Kidney (tissue), 13 donors: ENCODE measurements at regions not wholly inside any gene's neighbourhood (a gene's known extent, or its start where the extent isn't known, plus 50 kb on each side); places are given as distances from the start of the nearest gene placed in this dataset.
"Not testable (repeated sequence)": the region's sequence is repeated elsewhere in the genome, so short reads cannot be mapped to it uniquely, and the experiment has no call there.

Source experiments
- DNase-seq, 5 donors: peaks; one replicate each; pipeline ENCODE4 v3.0.0-alpha.2; 2013 to 2020
- FAIRE-seq: peaks from 2 replicates; lab custom pipeline; 2012; peaks lifted over from hg19 to GRCh38; lab: Jason Lieb, UNC
- H3K27ac ChIP-seq, 2 donors: one replicate each; pipeline ENCODE4 v1.7.0; 2013; ENCODE audit warnings: low read depth in 2 of 2, low read length in 2 of 2, inconsistent platforms in 1 of 2
- H3K27me3 ChIP-seq: one replicate; pipeline ENCODE4 v1.7.1; 2013; ENCODE audit warnings: low read length, inconsistent platforms; ENCODE audit not compliant: control insufficient read depth, insufficient read depth
- H3K36me3 ChIP-seq, 3 donors: one replicate each; pipeline versions ENCODE4 v1.7.0 to v1.7.1; 2013; ENCODE audit warnings: low read length in 3 of 3, control low read depth in 1 of 3, inconsistent platforms in 1 of 3; ENCODE audit not compliant: insufficient read depth in 3 of 3, control insufficient read depth in 2 of 3
- H3K4me1 ChIP-seq, 3 donors: one replicate each; pipeline versions ENCODE4 v1.7.0 to v1.7.1; 2013; ENCODE audit warnings: low read length in 3 of 3, inconsistent platforms in 1 of 3, low read depth in 1 of 3; ENCODE audit not compliant: control insufficient read depth in 2 of 3, insufficient read depth in 2 of 3
- H3K4me3 ChIP-seq, 3 donors: one replicate each; pipeline versions ENCODE4 v1.7.0 to v1.8.1; 2013; ENCODE audit warnings: low read length in 3 of 3, control low read depth in 1 of 3, inconsistent platforms in 1 of 3
- H3K9ac ChIP-seq, 3 donors: one replicate each; pipeline versions ENCODE4 v1.7.0 to v1.7.1; 2013; ENCODE audit warnings: low read length in 3 of 3, control low read depth in 1 of 3, inconsistent platforms in 1 of 3
- H3K9me3 ChIP-seq, 3 donors: one replicate each; pipeline versions ENCODE4 v1.7.0 to v1.7.1; 2013; ENCODE audit warnings: low read length in 3 of 3, control low read depth in 1 of 3, inconsistent platforms in 1 of 3; ENCODE audit not compliant: control insufficient read depth in 2 of 3, insufficient read depth in 1 of 3
- intact Hi-C: fragments of 100-400 bp; cut with DNase I; formaldehyde crosslinking; loops from one replicate; pipeline ENCODE4 v1.11.1; 2022
- TF ChIP-seq, protein P1 (sequence below): IDR thresholded peaks from 3 replicates; pipeline ENCODE4 v1.5.1; 2012; ENCODE audit warnings: mild to moderate bottlenecking, moderate library complexity, borderline replicate concordance; ENCODE audit not compliant: insufficient read depth; ENCODE audit errors: extremely low read depth
- donor health status: control.
- donor health status: control.
- donor health status: control.
- donor health status: control.
- donor health status: control.
- donor health status: DM: yes; HTN: yes; CAD: no.
- donor health status: Normal renal cell carcinoma (clear cell type).

DNA sequence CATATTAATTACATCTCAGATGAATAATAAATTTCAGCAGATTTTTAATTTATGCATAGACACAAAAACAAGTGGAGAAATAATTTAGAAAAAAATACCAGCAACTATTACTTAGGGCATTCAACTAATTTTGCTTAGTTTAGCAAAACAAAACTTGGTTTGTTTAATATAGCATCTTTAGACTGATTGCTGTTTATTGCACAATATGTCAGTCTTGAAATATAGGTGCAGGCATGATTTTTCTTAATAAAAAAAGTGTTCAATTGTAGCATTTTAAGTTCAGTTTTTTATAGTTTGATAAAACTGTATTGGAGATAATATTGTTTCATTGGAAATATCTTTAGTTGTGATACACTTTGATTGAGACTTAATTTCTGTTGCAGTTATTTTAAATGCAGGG lies 161.2 kb upstream of the KCNH8 start:
- H3K27ac ChIP-seq: no peak overlapping the region
- H3K36me3 ChIP-seq: no peaks in the 10 kb centered on the region
- no peaks in the 10 kb centered on the region for H3K4me1 ChIP-seq
- FAIRE-seq (no peak), DNase-seq (no peak)
- intact Hi-C loops: no loop called here
- H3K9me3 ChIP-seq: no peaks in the 10 kb centered on the region
- no peak overlapping the region for H3K4me3 ChIP-seq
- no peak overlapping the region for H3K9ac ChIP-seq
- TF ChIP-seq, protein P1, sequence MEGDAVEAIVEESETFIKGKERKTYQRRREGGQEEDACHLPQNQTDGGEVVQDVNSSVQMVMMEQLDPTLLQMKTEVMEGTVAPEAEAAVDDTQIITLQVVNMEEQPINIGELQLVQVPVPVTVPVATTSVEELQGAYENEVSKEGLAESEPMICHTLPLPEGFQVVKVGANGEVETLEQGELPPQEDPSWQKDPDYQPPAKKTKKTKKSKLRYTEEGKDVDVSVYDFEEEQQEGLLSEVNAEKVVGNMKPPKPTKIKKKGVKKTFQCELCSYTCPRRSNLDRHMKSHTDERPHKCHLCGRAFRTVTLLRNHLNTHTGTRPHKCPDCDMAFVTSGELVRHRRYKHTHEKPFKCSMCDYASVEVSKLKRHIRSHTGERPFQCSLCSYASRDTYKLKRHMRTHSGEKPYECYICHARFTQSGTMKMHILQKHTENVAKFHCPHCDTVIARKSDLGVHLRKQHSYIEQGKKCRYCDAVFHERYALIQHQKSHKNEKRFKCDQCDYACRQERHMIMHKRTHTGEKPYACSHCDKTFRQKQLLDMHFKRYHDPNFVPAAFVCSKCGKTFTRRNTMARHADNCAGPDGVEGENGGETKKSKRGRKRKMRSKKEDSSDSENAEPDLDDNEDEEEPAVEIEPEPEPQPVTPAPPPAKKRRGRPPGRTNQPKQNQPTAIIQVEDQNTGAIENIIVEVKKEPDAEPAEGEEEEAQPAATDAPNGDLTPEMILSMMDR: no peak
- H3K27me3 ChIP-seq: no peaks in the 10 kb centered on the region

DNA sequence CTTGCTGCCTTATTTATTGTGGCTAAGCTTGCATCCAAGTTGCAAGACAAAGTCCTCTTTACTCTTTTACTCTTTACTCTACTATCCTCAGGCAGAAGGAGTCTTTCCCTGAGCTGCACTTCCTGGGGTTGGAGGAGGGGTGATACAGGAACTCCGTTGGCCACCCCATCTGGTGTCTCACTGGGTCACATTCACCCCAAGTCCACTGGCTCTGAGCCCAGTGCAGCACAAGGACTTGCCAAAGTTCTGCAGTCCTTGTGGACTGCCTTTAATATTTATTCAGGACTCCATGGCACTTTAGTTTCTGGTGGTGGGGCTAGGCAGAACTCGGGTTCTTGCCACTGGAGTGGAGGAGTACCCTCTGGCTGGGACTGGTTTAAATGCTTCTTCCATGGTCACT lies 165.4 kb upstream of the KCNH8 start:
- DNase-seq (no peak), FAIRE-seq (no peak)
- intact Hi-C loops: no loop called here
- Histone ChIP-seq H3K27ac (no peak overlapping the region), H3K4me1 (no peaks in the 10 kb centered on the region), H3K36me3 (no peaks in the 10 kb centered on the region), H3K9me3 (no peaks in the 10 kb centered on the region), H3K9ac (no peak overlapping the region), H3K4me3 (no peak overlapping the region), H3K27me3 (no peaks in the 10 kb centered on the region)
- TF ChIP-seq, protein P1: no peak

DNA sequence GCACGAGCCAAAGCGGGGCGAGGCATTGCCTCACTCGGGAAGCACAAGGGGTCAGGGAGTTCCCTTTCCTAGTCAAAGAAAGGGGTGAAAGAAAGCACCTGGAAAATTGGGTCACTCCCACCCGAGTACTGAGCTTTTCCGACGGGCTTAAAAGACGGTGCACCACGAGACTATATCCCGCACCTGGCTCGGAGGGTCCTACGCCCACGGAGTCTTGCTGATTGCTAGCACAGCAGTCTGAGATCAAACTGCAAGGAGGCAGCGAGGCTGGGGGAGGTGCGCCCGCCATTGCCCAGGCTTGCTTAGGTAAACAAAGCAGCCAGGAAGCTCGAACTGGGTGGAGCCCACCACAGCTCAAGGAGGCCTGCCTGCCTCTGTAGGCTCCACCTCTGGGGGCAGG lies 172.2 kb upstream of the KCNH8 start:
- DNase-seq: peak in 1 of 5 donors; percentile 37
- H3K9ac ChIP-seq, H3K27me3 ChIP-seq, H3K4me1 ChIP-seq, H3K4me3 ChIP-seq, H3K9me3 ChIP-seq, intact Hi-C loops, H3K36me3 ChIP-seq, FAIRE-seq, H3K27ac ChIP-seq: not testable (repeated sequence)

DNA sequence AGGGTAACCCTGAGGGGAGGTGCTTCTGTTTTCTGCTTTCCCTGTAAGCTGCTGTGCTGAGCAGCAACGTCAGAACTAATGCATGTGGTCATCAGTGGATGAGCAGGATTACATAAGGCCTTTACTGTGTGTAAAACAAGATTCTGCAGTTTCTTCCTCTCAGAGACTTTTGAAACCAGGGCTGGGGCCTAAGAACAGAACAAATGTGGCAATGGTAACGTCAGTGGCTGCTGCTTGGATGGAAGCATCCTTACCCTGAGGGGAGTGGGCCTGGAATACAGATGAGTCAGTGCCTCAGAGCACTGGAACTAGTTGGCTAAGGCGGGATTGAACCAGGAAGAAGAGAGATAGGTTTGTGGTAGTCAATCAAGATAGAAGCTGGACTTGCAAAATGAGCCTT lies 180.2 kb upstream of the KCNH8 start:
- H3K4me1 ChIP-seq: no peaks in the 10 kb centered on the region
- H3K9me3 ChIP-seq: peaks cover 0 to 2% (median 0%) of the 10 kb centered on the region in 3 donors
- H3K36me3 ChIP-seq: no peaks in the 10 kb centered on the region
- intact Hi-C loops: no loop called here
- no peak overlapping the region for H3K27ac ChIP-seq
- no peak overlapping the region for H3K4me3 ChIP-seq
- FAIRE-seq (no peak), DNase-seq (no peak)
- H3K9ac ChIP-seq: no peak overlapping the region
- H3K27me3 ChIP-seq: no peaks in the 10 kb centered on the region
- TF ChIP-seq, protein P1: no peak
